AG09309 (cell line): ENCODE measurements at regions not wholly inside any gene's neighbourhood (a gene's known extent, or its start where the extent isn't known, plus 50 kb on each side); places are given as distances from the start of the nearest gene placed in this dataset.

Experiments used
- DNase-seq: peaks from one replicate; pipeline ENCODE4 v3.0.0-alpha.2; 2010; ENCODE audit warnings: low read depth
- H3K4me3 ChIP-seq: 2 replicates; pipeline ENCODE4 v1.5.1; 2011; ENCODE audit warnings: mild to moderate bottlenecking, low read depth, low read length, moderate library complexity; ENCODE audit not compliant: control insufficient read depth
- CTCF ChIP-seq: IDR thresholded peaks from 2 replicates; pipeline ENCODE4 v1.5.1; 2011; ENCODE audit warnings: mild to moderate bottlenecking, low read depth, low read length, inconsistent platforms; ENCODE audit not compliant: insufficient read depth, control insufficient read depth; ENCODE audit errors: missing control alignments

- TF ChIP-seq CTCF, result no peak
- DNase-seq, result no peak
- H3K4me3 ChIP-seq, result no peak overlapping the region
These were observed 52.1 kb upstream of the ETV3 start for GRCh38 chr1:157189986-157190982.

GRCh38 chr1:157189096-157189495 is 50.9 kb upstream of the ETV3 start:
- H3K4me3 ChIP-seq, result no peak overlapping the region
- no peak for DNase-seq
- TF ChIP-seq CTCF, result no peak
